IMR-90 (cell line): ENCODE measurements at regions not wholly inside any gene's neighbourhood (a gene's known extent, or its start where the extent isn't known, plus 50 kb on each side); places are given as distances from the start of the nearest gene placed in this dataset.

ENCODE experiments used
- ATAC-seq: fragments of 200-7000 bp; cut with Tn5 transposase; 2 replicates; pipeline ENCODE4 v1.9.1; 2020; ENCODE audit warnings: low read depth, mild to moderate bottlenecking, moderate library complexity
- BruUV-seq: library from RNA; stranded (reverse); fragments of 400-500 nt; replicated peaks from 2 replicates; lab custom pipeline; 2021; lab: Mats Ljungman, UMichigan
- CTCF ChIA-PET: fragments of 300-600 bp; formaldehyde crosslinking; extraction: SDS; loops from one replicate; lab custom pipeline; 2021; ENCODE audit warnings: antibody characterized with exemption; lab: Yijun Ruan, JAX
- POLR2A ChIA-PET: fragments of 300-600 bp; sonication (Branson Sonifier 250); formaldehyde crosslinking; loops from one replicate; lab custom pipeline; 2022; ENCODE audit warnings: antibody characterized with exemption; ENCODE audit not compliant: unreplicated experiment; lab: Charles Lee
- DNase-seq: peaks from one replicate; pipeline ENCODE4 v3.0.0; 2013
- H2AFZ ChIP-seq: replicated peaks from 2 replicates; pipeline ENCODE3; 2013; ENCODE audit warnings: low read length, mild to moderate bottlenecking; ENCODE audit not compliant: poor library complexity
- H2AK5ac ChIP-seq: 2 replicates; pipeline ENCODE4 v1.6.1; 2013; ENCODE audit warnings: low read depth, low read length, inconsistent platforms
- H2AK9ac ChIP-seq: replicated peaks from 2 replicates; pipeline ENCODE3; 2013; ENCODE audit warnings: mild to moderate bottlenecking, low read depth, low read length, moderate library complexity; ENCODE audit not compliant: poor library complexity
- H2BK120ac ChIP-seq: 2 replicates; pipeline ENCODE4 v1.6.1; 2013; ENCODE audit warnings: low read depth, low read length, inconsistent platforms
- H2BK15ac ChIP-seq: 3 replicates; pipeline ENCODE4 v1.6.1; 2013; ENCODE audit warnings: low read depth, low read length, inconsistent platforms
- H2BK20ac ChIP-seq: 2 replicates; pipeline ENCODE4 v1.6.1; 2013; ENCODE audit warnings: low read depth, mild to moderate bottlenecking, inconsistent platforms, low read length, moderate library complexity
- H2BK5ac ChIP-seq: 2 replicates; pipeline ENCODE4 v1.6.1; 2013; ENCODE audit warnings: mild to moderate bottlenecking, low read depth, low read length, inconsistent platforms; ENCODE audit not compliant: poor library complexity, severe bottlenecking
- H3K14ac ChIP-seq: replicated peaks from 2 replicates; pipeline ENCODE4 v1.6.1; 2013; ENCODE audit warnings: low read depth, low read length, inconsistent platforms
- H3K18ac ChIP-seq: 2 replicates; pipeline ENCODE4 v1.6.1; 2013; ENCODE audit warnings: low read depth, low read length, control low read depth
- H3K23ac ChIP-seq: 2 replicates; pipeline ENCODE4 v1.6.1; 2013; ENCODE audit warnings: low read depth, low read length, inconsistent platforms
- H3K27ac ChIP-seq: 2 replicates; pipeline ENCODE4 v1.5.1; 2013; ENCODE audit warnings: mild to moderate bottlenecking, control low read depth, low read length; ENCODE audit not compliant: insufficient read depth
- H3K27me3 ChIP-seq: 2 replicates; pipeline ENCODE4 v1.6.1; 2013; ENCODE audit warnings: low read length; ENCODE audit not compliant: control insufficient read depth, insufficient read depth
- H3K36me3 ChIP-seq: 2 replicates; pipeline ENCODE4 v1.6.1; 2013; ENCODE audit warnings: low read length, mixed read lengths; ENCODE audit not compliant: control insufficient read depth, insufficient read depth
- H3K4ac ChIP-seq: 2 replicates; pipeline ENCODE4 v1.6.1; 2013; ENCODE audit warnings: low read depth, low read length, inconsistent platforms
- H3K4me1 ChIP-seq: 2 replicates; pipeline ENCODE4 v1.6.1; 2013; ENCODE audit warnings: low read length, mixed read lengths; ENCODE audit not compliant: control insufficient read depth, insufficient read depth
- H3K4me2 ChIP-seq: 2 replicates; pipeline ENCODE4 v1.6.1; 2013; ENCODE audit warnings: low read depth, mild to moderate bottlenecking, control low read depth, low read length, moderate library complexity
- H3K4me3 ChIP-seq: 2 replicates; pipeline ENCODE4 v1.5.1; 2013; ENCODE audit warnings: low read depth, mild to moderate bottlenecking, control low read depth, low read length, moderate library complexity; ENCODE audit not compliant: insufficient read depth
- H3K56ac ChIP-seq: 2 replicates; pipeline ENCODE4 v1.6.1; 2013; ENCODE audit warnings: low read length, inconsistent platforms; ENCODE audit not compliant: insufficient read depth; ENCODE audit errors: extremely low read depth
- H3K79me1 ChIP-seq, 2 experiments: 2 replicates each; pipeline ENCODE4 v1.6.1; 2013; ENCODE audit warnings: low read length in 2 of 2, inconsistent platforms in 1 of 2, low read depth in 1 of 2
- H3K9ac ChIP-seq: 2 replicates; pipeline ENCODE4 v1.6.1; 2013; ENCODE audit warnings: low read depth, low read length, control low read depth
- H3K9me1 ChIP-seq: 2 replicates; pipeline ENCODE4 v1.6.1; 2013; ENCODE audit warnings: low read length, inconsistent platforms; ENCODE audit not compliant: insufficient read depth
- H3K9me3 ChIP-seq: 2 replicates; pipeline ENCODE4 v1.6.1; 2013; ENCODE audit warnings: low read length; ENCODE audit not compliant: control insufficient read depth, insufficient read depth
- H4K20me1 ChIP-seq: 2 replicates; pipeline ENCODE4 v1.6.1; 2013; ENCODE audit warnings: low read length, inconsistent platforms; ENCODE audit not compliant: insufficient read depth
- H4K5ac ChIP-seq: 2 replicates; pipeline ENCODE4 v1.6.1; 2013; ENCODE audit warnings: mild to moderate bottlenecking, low read depth, low read length, control low read depth
- H4K8ac ChIP-seq, 2 experiments: 2 replicates each; pipeline ENCODE4 v1.6.1; 2013; ENCODE audit warnings: low read depth in 2 of 2, low read length in 2 of 2, control low read depth in 1 of 2, inconsistent platforms in 1 of 2
- H4K91ac ChIP-seq: 2 replicates; pipeline ENCODE4 v1.6.1; 2013; ENCODE audit warnings: low read depth, low read length, inconsistent platforms; ENCODE audit not compliant: insufficient read depth
- RFX5 ChIP-seq: IDR thresholded peaks from 2 replicates; pipeline ENCODE4 v1.8.0; 2012; ENCODE audit warnings: low read depth, mild to moderate bottlenecking, low read length, moderate library complexity
- WGBS, 2 experiments: methylation state at CpG; one replicate each; pipeline versions ENCODE4 v1.1.5 to v1.1.7; 2013; ENCODE audit warnings: missing lambda C conversion rate in 2 of 2; ENCODE audit not compliant: insufficient read length in 1 of 2; ENCODE audit errors: extremely low coverage in 2 of 2; 5-methylcytosine and 5-hydroxymethylcytosine counted together
- dilution Hi-C: fragments of 300-500 bp; cut with HindIII; formaldehyde crosslinking; loops from one replicate; pipeline ENCODE4 v1.14.3; 2018; ENCODE audit warnings: low sequenced_read_pairs; ENCODE audit not compliant: unreplicated experiment
- in situ Hi-C: fragments of 300-500 bp; cut with MboI; formaldehyde crosslinking; loops from 3 replicates; pipeline ENCODE4 v1.14.3; 2019; ENCODE audit warnings: low sequenced_read_pairs, inconsistent platforms, mixed read lengths
- intact Hi-C: fragments of 100-400 bp; cut with micrococcal nuclease; formaldehyde crosslinking; loops from 2 replicates; pipeline ENCODE4 v1.10.0; 2022

DNA sequence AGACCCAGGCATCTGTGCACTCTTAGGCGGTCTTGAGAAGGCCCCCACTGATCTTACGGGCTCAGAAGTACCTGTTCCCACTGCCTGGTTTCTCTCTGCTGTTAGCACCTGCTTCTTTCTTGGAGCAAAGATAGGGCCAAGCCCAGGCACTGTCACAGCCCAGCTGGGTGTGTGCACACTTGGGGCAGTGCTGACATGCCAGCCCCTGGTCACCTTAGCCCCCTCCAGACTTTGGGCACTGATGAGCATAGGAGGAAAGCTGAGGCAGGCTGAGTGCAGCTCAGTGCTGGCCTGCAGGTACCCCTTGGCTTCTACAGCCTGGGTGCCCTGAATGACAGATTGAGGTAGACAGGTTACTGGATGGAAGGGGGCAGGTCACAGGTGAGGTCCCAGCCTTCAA, 105.7 kb upstream of the AHI1 start:
- Histone ChIP-seq H3K18ac (no peak overlapping the region), H3K9ac (no peak overlapping the region), H3K4ac (no peak overlapping the region), H3K36me3 (no peaks in the 10 kb centered on the region), H3K4me1 (no peaks in the 10 kb centered on the region), H3K4me2 (no peak overlapping the region), H4K91ac (no peak overlapping the region), H3K23ac (no peak overlapping the region), H3K27ac (no peak overlapping the region), H4K20me1 (no peaks in the 10 kb centered on the region), H2BK5ac (no peak overlapping the region), H3K14ac (no peak overlapping the region), H2BK20ac (no peak overlapping the region), H3K79me1 (no peaks in the 10 kb centered on the region), H2AK5ac (no peak overlapping the region), H3K56ac (no peak overlapping the region), H2AK9ac (no peak overlapping the region), H4K5ac (no peak overlapping the region), H2BK15ac (no peak overlapping the region), H4K8ac (no peak overlapping the region), H3K4me3 (no peak overlapping the region), H3K9me3 (no peaks in the 10 kb centered on the region), H2AFZ (no peak overlapping the region), H3K27me3 (no peaks in the 10 kb centered on the region), H3K9me1 (no peaks in the 10 kb centered on the region), H2BK120ac (no peak overlapping the region)
- intact Hi-C loops (no loop called here), dilution Hi-C loops (no loop called here), in situ Hi-C loops (no loop called here)
- no peak for ATAC-seq
- no peak for DNase-seq
- ChIA-PET POLR2A (no interaction called here), CTCF (no interaction called here)
- TF ChIP-seq RFX5 = no peak
- WGBS, 2 experiments = 100% methylated on average over 2 of the region's 2 CpGs; no CpG with 5 or more reads in 1 of the 2 experiments
- BruUV-seq = no TSS peak
